MM.1S (cell line): ENCODE measurements at regions not wholly inside any gene's neighbourhood (a gene's known extent, or its start where the extent isn't known, plus 50 kb on each side); places are given as distances from the start of the nearest gene placed in this dataset.

Experiments used
- CTCF ChIP-seq: fragments of 300-600 bp; sonication (generic); IDR thresholded peaks from 2 replicates; pipeline ENCODE4 v1.5.1; 2016; ENCODE audit warnings: antibody characterized with exemption, low read length, mixed read lengths
- EZH2 ChIP-seq: fragments of 300-600 bp; sonication (generic); optimal IDR thresholded peaks from 2 replicates; pipeline ENCODE3; 2017; ENCODE audit warnings: low read depth, mild to moderate bottlenecking, antibody characterized with exemption, low read length, mixed read lengths
- EZH2phosphoT487 ChIP-seq: fragments of 300-600 bp; sonication (generic); IDR thresholded peaks from 2 replicates; pipeline ENCODE4 v1.6.1; 2018; ENCODE audit warnings: antibody characterized with exemption, low read length

GRCh38 chr6:96301781-96302180, 219.8 kb upstream of the UFL1 start:
- no peak for TF ChIP-seq CTCF
- TF ChIP-seq EZH2, result no peak
- TF ChIP-seq EZH2phosphoT487, result no peak
